H1 (cell line): ENCODE measurements at regions not wholly inside any gene's neighbourhood (a gene's known extent, or its start where the extent isn't known, plus 50 kb on each side); places are given as distances from the start of the nearest gene placed in this dataset.

Experiments used
- CTCF ChIA-PET: fragments of 300-600 bp; sonication (Branson Sonifier 250); formaldehyde crosslinking; loops from one replicate; lab custom pipeline; 2021; ENCODE audit not compliant: partially characterized antibody; lab: Charles Lee
- POLR2A ChIA-PET: fragments of 300-600 bp; sonication (Branson Sonifier 250); formaldehyde crosslinking; loops from one replicate; lab custom pipeline; 2021; ENCODE audit warnings: inconsistent platforms; ENCODE audit not compliant: partially characterized antibody; lab: Charles Lee
- DNase-seq, 2 experiments: peaks; one replicate each; pipeline versions ENCODE4 v3.0.0 to v3.0.0-alpha.2; 2010 to 2022; ENCODE audit warnings: low spot score in 2 of 2, low read depth in 1 of 2, mixed read lengths in 1 of 2
- FAIRE-seq: peaks from 2 replicates; lab custom pipeline; 2011; peaks lifted over from hg19 to GRCh38; lab: Jason Lieb, UNC
- H2AFZ ChIP-seq: 2 replicates; pipeline ENCODE4 v1.8.1; 2012; ENCODE audit warnings: low read length, inconsistent platforms
- H2AK5ac ChIP-seq: 2 replicates; pipeline ENCODE4 v1.6.1; 2013; ENCODE audit warnings: low read depth, low read length
- H2BK120ac ChIP-seq: replicated peaks from 2 replicates; pipeline ENCODE3; 2013; ENCODE audit warnings: low read depth, low read length, inconsistent platforms
- H2BK12ac ChIP-seq: 2 replicates; pipeline ENCODE4 v1.6.1; 2013; ENCODE audit warnings: low read depth, low read length
- H2BK15ac ChIP-seq: 2 replicates; pipeline ENCODE4 v1.6.1; 2013; ENCODE audit warnings: low read length
- H2BK20ac ChIP-seq: 2 replicates; pipeline ENCODE4 v1.6.1; 2013; ENCODE audit warnings: low read length
- H2BK5ac ChIP-seq: 2 replicates; pipeline ENCODE4 v1.6.1; 2013; ENCODE audit warnings: low read depth, low read length
- H3K14ac ChIP-seq: 2 replicates; pipeline ENCODE4 v1.6.1; 2013; ENCODE audit warnings: inconsistent platforms; ENCODE audit not compliant: insufficient read length
- H3K18ac ChIP-seq: 2 replicates; pipeline ENCODE4 v1.6.1; 2013; ENCODE audit warnings: low read length; ENCODE audit errors: extremely low read depth
- H3K23ac ChIP-seq: 2 replicates; pipeline ENCODE4 v1.6.1; 2013; ENCODE audit warnings: inconsistent platforms; ENCODE audit not compliant: insufficient read length
- H3K23me2 ChIP-seq: 2 replicates; pipeline ENCODE4 v1.6.1; 2013; ENCODE audit warnings: low read depth, low read length
- H3K27ac ChIP-seq: 2 replicates; pipeline ENCODE4 v1.6.1; 2011; ENCODE audit warnings: low read depth, low read length, inconsistent platforms
- H3K27me3 ChIP-seq, 4 experiments: replicated peaks in 1 of 4; 1 replicate in 1 of 4; 2 replicates in 3 of 4; pipeline versions ENCODE4 v1.6.1 to v1.8.1; 2011 to 2013; ENCODE audit warnings: low read length in 3 of 4, mild to moderate bottlenecking in 3 of 4, inconsistent platforms in 2 of 4, mixed read lengths in 2 of 4, moderate library complexity in 1 of 4; ENCODE audit not compliant: control insufficient read depth in 3 of 4, insufficient read depth in 3 of 4; ENCODE audit errors: extremely low read depth in 1 of 4
- H3K36me3 ChIP-seq, 4 experiments: 2 replicates each; pipeline versions ENCODE4 v1.6.1 to v1.8.1; 2011 to 2013; ENCODE audit warnings: mild to moderate bottlenecking in 4 of 4, low read length in 3 of 4, moderate library complexity in 2 of 4, control low read depth in 1 of 4, inconsistent platforms in 1 of 4; ENCODE audit not compliant: insufficient read depth in 4 of 4, control insufficient read depth in 2 of 4
- H3K4ac ChIP-seq: replicated peaks from 2 replicates; pipeline ENCODE3; 2013; ENCODE audit warnings: low read length, low read depth, mixed read lengths, inconsistent platforms; ENCODE audit not compliant: insufficient read length
- H3K4me1 ChIP-seq, 4 experiments: replicated peaks in 1 of 4; 1 replicate in 1 of 4; 2 replicates in 3 of 4; pipeline versions ENCODE4 v1.6.1 to v1.8.1; 2011 to 2013; ENCODE audit warnings: low read length in 3 of 4, inconsistent platforms in 2 of 4, mixed read lengths in 1 of 4; ENCODE audit not compliant: insufficient read depth in 4 of 4, control insufficient read depth in 3 of 4
- H3K4me2 ChIP-seq, 2 experiments: 2 replicates each; pipeline versions ENCODE4 v1.6.1 to v1.8.1; 2011 to 2013; ENCODE audit warnings: low read depth in 2 of 2, low read length in 2 of 2, control low read depth in 1 of 2, inconsistent platforms in 1 of 2, mild to moderate bottlenecking in 1 of 2; ENCODE audit not compliant: insufficient read depth in 1 of 2
- H3K4me3 ChIP-seq, 4 experiments: fragments of 200-600, 300-600 bp in 1 of 4; sonication (generic), shearing (Covaris generic), sonication (Bioruptor Twin) in 1 of 4; 2 replicates each; pipeline versions ENCODE4 v1.5.1 to v1.8.1; 2011 to 2016; ENCODE audit warnings: low read length in 4 of 4, low read depth in 3 of 4, control low read depth in 2 of 4, inconsistent platforms in 2 of 4, mild to moderate bottlenecking in 2 of 4, mixed read lengths in 1 of 4, moderate library complexity in 1 of 4; ENCODE audit not compliant: insufficient read depth in 2 of 4; ENCODE audit errors: extremely low read depth in 1 of 4
- H3K56ac ChIP-seq: replicated peaks from 2 replicates; pipeline ENCODE3; 2013; ENCODE audit warnings: low read depth, mild to moderate bottlenecking, mixed read lengths, low read length, inconsistent platforms; ENCODE audit not compliant: insufficient read length
- H3K79me1 ChIP-seq: 2 replicates; pipeline ENCODE4 v1.6.1; 2013; ENCODE audit warnings: low read depth, low read length, control low read depth
- H3K79me2 ChIP-seq, 2 experiments: 2 replicates each; pipeline versions ENCODE4 v1.6.1 to v1.8.1; 2012 to 2013; ENCODE audit warnings: low read length in 2 of 2, mild to moderate bottlenecking in 2 of 2, inconsistent platforms in 1 of 2; ENCODE audit not compliant: insufficient read depth in 2 of 2, control insufficient read depth in 1 of 2
- H3K9ac ChIP-seq, 4 experiments: replicated peaks in 1 of 4; 1 replicate in 1 of 4; 2 replicates in 3 of 4; pipeline versions ENCODE4 v1.6.1 to v1.8.1; 2011 to 2013; ENCODE audit warnings: low read depth in 3 of 4, low read length in 3 of 4, control low read depth in 2 of 4, mild to moderate bottlenecking in 2 of 4, moderate library complexity in 2 of 4, inconsistent platforms in 1 of 4; ENCODE audit errors: extremely low read depth in 1 of 4
- H3K9me3 ChIP-seq, 2 experiments: 2 replicates each; pipeline versions ENCODE4 v1.6.1 to v1.8.1; 2012 to 2013; ENCODE audit warnings: mild to moderate bottlenecking in 2 of 2, moderate library complexity in 2 of 2, control low read depth in 1 of 2, inconsistent platforms in 1 of 2, low read depth in 1 of 2, low read length in 1 of 2, mixed read lengths in 1 of 2; ENCODE audit not compliant: insufficient read depth in 2 of 2
- H4K20me1 ChIP-seq, 2 experiments: replicated peaks in 1 of 2; 2 replicates each; pipeline versions ENCODE3 to v1.8.1; 2011 to 2013; ENCODE audit warnings: inconsistent platforms in 2 of 2, low read length in 2 of 2, mild to moderate bottlenecking in 1 of 2; ENCODE audit not compliant: insufficient read depth in 2 of 2, control insufficient read depth in 1 of 2
- H4K5ac ChIP-seq: 2 replicates; pipeline ENCODE4 v1.6.1; 2013; ENCODE audit warnings: low read length, low read depth, mixed read lengths, inconsistent platforms; ENCODE audit not compliant: insufficient read length
- H4K8ac ChIP-seq: 2 replicates; pipeline ENCODE4 v1.8.0; 2013; ENCODE audit warnings: mild to moderate bottlenecking, moderate library complexity, low read length, inconsistent platforms; ENCODE audit not compliant: insufficient read depth; ENCODE audit errors: extremely low read depth
- H4K91ac ChIP-seq: replicated peaks from 2 replicates; pipeline ENCODE3; 2013; ENCODE audit warnings: low read length, mixed read lengths, inconsistent platforms; ENCODE audit not compliant: insufficient read length
- CBX5 ChIP-seq: fragments of 300-800, 300-1000 bp; sonication (generic); IDR thresholded peaks from 2 replicates; pipeline ENCODE4 v1.7.1; 2016; ENCODE audit warnings: antibody characterized with exemption, low read length, low read depth
- CTBP2 ChIP-seq: IDR thresholded peaks from 2 replicates; pipeline ENCODE4 v1.7.0; 2011; ENCODE audit warnings: borderline replicate concordance, mild to moderate bottlenecking, moderate library complexity, mixed read lengths, low read length; ENCODE audit not compliant: insufficient read depth, insufficient read length
- E2F6 ChIP-seq: IDR thresholded peaks from 2 replicates; pipeline ENCODE4 v1.6.1; 2012; ENCODE audit warnings: inconsistent platforms
- EZH2 ChIP-seq: fragments of 200-600 bp; sonication (generic); IDR thresholded peaks from 2 replicates; pipeline ENCODE4 v1.7.1; 2012; ENCODE audit warnings: low read depth, mild to moderate bottlenecking, moderate library complexity, low read length, inconsistent platforms; ENCODE audit not compliant: severe bottlenecking
- JUN ChIP-seq: IDR thresholded peaks from 2 replicates; pipeline ENCODE4 v1.6.1; 2011; ENCODE audit warnings: low read depth, mild to moderate bottlenecking, improper control_type of control experiment, low read length
- POLR2AphosphoS5 ChIP-seq: IDR thresholded peaks from 2 replicates; pipeline ENCODE4 v1.6.1; 2011; ENCODE audit warnings: low read depth, low read length
- RAD21 ChIP-seq, 2 experiments: IDR thresholded peaks in 1 of 2; conservative IDR thresholded peaks in 1 of 2; 2 replicates each; pipeline ENCODE4 v1.6.1; 2011; ENCODE audit warnings: low read depth in 2 of 2, low read length in 2 of 2, improper control_type of control experiment in 1 of 2, inconsistent platforms in 1 of 2, mild to moderate bottlenecking in 1 of 2, moderate library complexity in 1 of 2
- RFX5 ChIP-seq: IDR thresholded peaks from 2 replicates; pipeline ENCODE4 v1.6.1; 2011; ENCODE audit warnings: low read depth, low read length, improper control_type of control experiment, borderline replicate concordance
- RXRA ChIP-seq: IDR thresholded peaks from 2 replicates; pipeline ENCODE4 v1.6.1; 2011; ENCODE audit warnings: low read depth, mild to moderate bottlenecking, low read length, moderate library complexity; ENCODE audit not compliant: insufficient read depth
- SP2 ChIP-seq: IDR thresholded peaks from 2 replicates; pipeline ENCODE4 v1.6.1; 2012; ENCODE audit warnings: mild to moderate bottlenecking, low read length, inconsistent platforms
- SUZ12 ChIP-seq: fragments of 200-600 bp; sonication (generic); IDR thresholded peaks from 2 replicates; pipeline ENCODE4 v1.6.1; 2012; ENCODE audit warnings: mild to moderate bottlenecking, inconsistent platforms, low read length, moderate library complexity, mixed read lengths
- TAF1 ChIP-seq: IDR thresholded peaks from 2 replicates; pipeline ENCODE4 v1.6.1; 2011; ENCODE audit warnings: mild to moderate bottlenecking, low read depth, low read length
- TCF12 ChIP-seq: IDR thresholded peaks from 2 replicates; pipeline ENCODE4 v1.6.1; 2011; ENCODE audit warnings: low read depth, mild to moderate bottlenecking, low read length
- WGBS, 2 experiments: shearing (Covaris generic) in 1 of 2; methylation state at CpG; one replicate each; pipeline versions ENCODE4 v1.1.6 to v1.1.7; 2013 to 2015; ENCODE audit warnings: low lambda C conversion rate in 2 of 2, mixed read lengths in 2 of 2, inconsistent platforms in 1 of 2, low coverage in 1 of 2, missing lambda C conversion rate in 1 of 2; ENCODE audit not compliant: insufficient replicate concordance in 2 of 2, insufficient coverage in 1 of 2, insufficient read length in 1 of 2; ENCODE audit errors: extremely low coverage in 1 of 2, missing lambda C conversion rate in 1 of 2; 5-methylcytosine and 5-hydroxymethylcytosine counted together

GRCh38 chr11:42175203-42175602, 715.8 kb upstream of the LRRC4C start:
- H3K18ac ChIP-seq = no peak overlapping the region
- H3K27me3 ChIP-seq = no peaks in the 10 kb centered on the region
- no peak overlapping the region for H3K4ac ChIP-seq
- H3K79me2 ChIP-seq = no peaks in the 10 kb centered on the region
- no peak overlapping the region for H3K56ac ChIP-seq
- no peak overlapping the region for H4K8ac ChIP-seq
- no peaks in the 10 kb centered on the region for H3K4me1 ChIP-seq
- H2BK12ac ChIP-seq = no peak overlapping the region
- no peak overlapping the region for H3K23ac ChIP-seq
- ChIA-PET CTCF (interaction anchor here (1.2 kb wide), 1 partner anchor 232 kb away, joined by 3 read pairs; no protein-coding TSS in a partner anchor), POLR2A (no interaction called here)
- no peak overlapping the region for H2BK20ac ChIP-seq
- no peak overlapping the region for H3K27ac ChIP-seq
- no peaks in the 10 kb centered on the region for H3K9me3 ChIP-seq
- no peak overlapping the region; a peak in 1 of 8 replicates for H3K4me3 ChIP-seq
- no peaks in the 10 kb centered on the region for H3K23me2 ChIP-seq
- H4K91ac ChIP-seq = no peak overlapping the region
- H2AK5ac ChIP-seq = no peak overlapping the region
- H2BK5ac ChIP-seq = no peak overlapping the region
- H4K20me1 ChIP-seq = no peaks in the 10 kb centered on the region
- DNase-seq (no peak), FAIRE-seq (no peak)
- no peak overlapping the region for H4K5ac ChIP-seq
- H3K9ac ChIP-seq = no peak overlapping the region
- no peak overlapping the region for H2BK15ac ChIP-seq
- H2BK120ac ChIP-seq = no peak overlapping the region
- H3K14ac ChIP-seq = no peak overlapping the region
- no peak overlapping the region for H2AFZ ChIP-seq
- H3K4me2 ChIP-seq = no peak overlapping the region
- H3K79me1 ChIP-seq = no peaks in the 10 kb centered on the region
- WGBS, 2 experiments = 95% methylated on average over 1 of the region's 1 CpG; no CpG with 5 or more reads in 1 of the 2 experiments
- no peak for TF ChIP-seq SUZ12
- TF ChIP-seq CBX5 = no peak
- TF ChIP-seq TAF1 = no peak
- no peak for TF ChIP-seq RFX5
- TF ChIP-seq RXRA = no peak
- TF ChIP-seq EZH2 = no peak
- no peak for TF ChIP-seq TCF12
- no peak for TF ChIP-seq JUN
- TF ChIP-seq E2F6 = no peak
- no peak for TF ChIP-seq SP2
- TF ChIP-seq RAD21 (IDR thresholded peaks at IDR 0.05 in 1 of 2, conservative IDR thresholded peaks at IDR 0.05 in 1 of 2; ENCODE audit: low read depth in 2 of 2, low read length in 2 of 2) = no peak
- no peak for TF ChIP-seq POLR2AphosphoS5
- TF ChIP-seq CTBP2 = no peak
- H3K36me3 ChIP-seq = no peaks in the 10 kb centered on the region
